Liver (tissue), 8 donors: ENCODE measurements at regions not wholly inside any gene's neighbourhood (a gene's known extent, or its start where the extent isn't known, plus 50 kb on each side); places are given as distances from the start of the nearest gene placed in this dataset.
A peak's percentile ranks its signal among the peaks of the same experiment; 100 is the strongest.

Source experiments
- DNase-seq: peaks from one replicate; pipeline ENCODE4 v3.0.0-alpha.2; 2017; ENCODE audit warnings: low spot score
- H3K27ac ChIP-seq, 2 donors: one replicate each; pipeline ENCODE4 v1.7.0; 2013; ENCODE audit warnings: inconsistent platforms in 2 of 2, low read length in 2 of 2, control low read depth in 1 of 2, low read depth in 1 of 2, mild to moderate bottlenecking in 1 of 2
- H3K27me3 ChIP-seq, 4 donors: one replicate each; pipeline versions ENCODE4 v1.6.1 to v1.7.0; 2013; ENCODE audit warnings: low read length in 3 of 4, inconsistent platforms in 1 of 4, mild to moderate bottlenecking in 1 of 4, moderate library complexity in 1 of 4; ENCODE audit not compliant: control insufficient read depth in 4 of 4, insufficient read depth in 4 of 4
- H3K36me3 ChIP-seq, 4 donors: one replicate each; pipeline versions ENCODE4 v1.6.1 to v1.7.0; 2013; ENCODE audit warnings: low read length in 3 of 4, mild to moderate bottlenecking in 3 of 4, low read depth in 1 of 4, moderate library complexity in 1 of 4; ENCODE audit not compliant: control insufficient read depth in 4 of 4, insufficient read depth in 3 of 4
- H3K4me1 ChIP-seq, 4 donors: one replicate each; pipeline versions ENCODE4 v1.6.1 to v1.7.0; 2013; ENCODE audit warnings: low read length in 3 of 4, mild to moderate bottlenecking in 3 of 4, moderate library complexity in 1 of 4; ENCODE audit not compliant: control insufficient read depth in 4 of 4, insufficient read depth in 4 of 4
- H3K4me3 ChIP-seq, 3 donors: one replicate each; pipeline versions ENCODE4 v1.6.1 to v1.7.0; 2013; ENCODE audit warnings: low read length in 3 of 3, control low read depth in 1 of 3, low read depth in 1 of 3, mild to moderate bottlenecking in 1 of 3
- H3K9ac ChIP-seq, 2 donors: one replicate each; pipeline ENCODE4 v1.7.0; 2013; ENCODE audit warnings: low read length in 2 of 2, mild to moderate bottlenecking in 2 of 2, moderate library complexity in 2 of 2, control low read depth in 1 of 2, low read depth in 1 of 2
- H3K9me3 ChIP-seq, 4 donors: one replicate each; pipeline versions ENCODE4 v1.6.1 to v1.7.0; 2013; ENCODE audit warnings: low read length in 3 of 4; ENCODE audit not compliant: control insufficient read depth in 4 of 4
- ATF3 ChIP-seq: IDR thresholded peaks from 2 replicates; pipeline ENCODE4 v1.6.1; 2016; ENCODE audit warnings: antibody characterized with exemption
- EGR1 ChIP-seq, 2 donors: IDR thresholded peaks; 2 replicates each; pipeline ENCODE4 v1.6.1; 2016 to 2018; ENCODE audit warnings: antibody characterized with exemption in 2 of 2, low read depth in 2 of 2
- FOXA1 ChIP-seq: IDR thresholded peaks from 2 replicates; pipeline ENCODE4 v1.6.1; 2016; ENCODE audit warnings: antibody characterized with exemption
- FOXA2 ChIP-seq: IDR thresholded peaks from 2 replicates; pipeline ENCODE4 v1.6.1; 2016; ENCODE audit warnings: antibody characterized with exemption
- HNF4A ChIP-seq, 2 donors: conservative IDR thresholded peaks; 2 replicates each; pipeline ENCODE4 v1.6.1; 2016; ENCODE audit warnings: antibody characterized with exemption in 2 of 2, mild to moderate bottlenecking in 2 of 2
- HNF4G ChIP-seq: IDR thresholded peaks from 2 replicates; pipeline ENCODE4 v1.6.1; 2016; ENCODE audit warnings: antibody characterized with exemption
- JUND ChIP-seq, 2 donors: IDR thresholded peaks; 2 replicates each; pipeline ENCODE4 v1.6.1; 2016; ENCODE audit warnings: antibody characterized with exemption in 2 of 2
- MAX ChIP-seq: IDR thresholded peaks from 2 replicates; pipeline ENCODE4 v1.6.1; 2016; ENCODE audit warnings: antibody characterized with exemption
- NR2F2 ChIP-seq: IDR thresholded peaks from 2 replicates; pipeline ENCODE4 v1.6.1; 2016; ENCODE audit warnings: antibody characterized with exemption
- RAD21 ChIP-seq, 2 donors: IDR thresholded peaks; 2 replicates each; pipeline ENCODE4 v1.6.1; 2016; ENCODE audit warnings: antibody characterized with exemption in 2 of 2, mild to moderate bottlenecking in 2 of 2
- RXRA ChIP-seq, 2 donors: IDR thresholded peaks; 2 replicates each; pipeline ENCODE4 v1.6.1; 2017 to 2018; ENCODE audit warnings: antibody characterized with exemption in 2 of 2, mild to moderate bottlenecking in 1 of 2
- SP1 ChIP-seq: IDR thresholded peaks from 2 replicates; pipeline ENCODE4 v1.6.1; 2018; ENCODE audit warnings: antibody characterized with exemption, mild to moderate bottlenecking
- TAF1 ChIP-seq: conservative IDR thresholded peaks from 2 replicates; pipeline ENCODE4 v1.6.1; 2016; ENCODE audit warnings: antibody characterized with exemption, mild to moderate bottlenecking
- YY1 ChIP-seq: IDR thresholded peaks from 2 replicates; pipeline ENCODE4 v1.6.1; 2016; ENCODE audit warnings: antibody characterized with exemption, mild to moderate bottlenecking
- WGBS: extraction: QIAGEN DNeasy Blood & Tissue Kit; methylation state at CpG from one replicate; pipeline ENCODE4 v1.1.7; 2013; 5-methylcytosine and 5-hydroxymethylcytosine counted together
- TF ChIP-seq, protein P1 (sequence below): IDR thresholded peaks from 2 replicates; pipeline ENCODE4 v1.6.1; 2016; ENCODE audit warnings: antibody characterized with exemption, mild to moderate bottlenecking
- TF ChIP-seq, protein P2 (sequence below): fragments of 150-350 bp; IDR thresholded peaks from 2 replicates; pipeline ENCODE4 v1.5.1; 2017; ENCODE audit warnings: improper control_type of control experiment, low read depth, low read length; ENCODE audit not compliant: missing input control
- TF ChIP-seq, protein P3 (sequence below): IDR thresholded peaks from 2 replicates; pipeline ENCODE4 v1.6.1; 2016; ENCODE audit warnings: antibody characterized with exemption
- donor health status: healthy.
- donor health status: healthy.
- donor health status: healthy.
- donor health status: healthy.
- donor health status: healthy.

DNA sequence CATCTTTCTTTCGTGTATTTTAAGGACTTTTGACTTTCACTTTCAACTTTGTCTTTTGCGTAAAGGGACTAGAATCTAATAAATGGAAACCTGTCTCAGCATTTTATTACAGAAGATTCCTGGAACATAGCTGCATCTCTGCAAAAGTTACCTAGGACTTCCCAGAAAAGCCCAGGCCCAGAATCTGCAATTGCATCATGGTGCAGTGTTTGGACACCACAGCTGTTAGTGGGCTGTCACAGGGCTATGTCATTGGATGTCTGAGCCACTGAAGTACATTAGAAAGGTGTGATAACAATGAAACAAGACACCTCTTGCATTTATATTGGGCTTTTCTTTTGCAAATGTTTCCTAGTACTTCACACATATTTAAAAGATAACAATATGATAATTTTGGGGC, 199.9 kb upstream of the IGF1 start:
- H3K27ac ChIP-seq = peak overlapping the region; percentile 8 to 10
- H3K9ac ChIP-seq = no peak overlapping the region
- H3K4me3 ChIP-seq = no peak overlapping the region
- 69% methylated on average over 2 of the region's 2 CpGs for WGBS
- no peak for DNase-seq
- no peaks in the 10 kb centered on the region for H3K27me3 ChIP-seq
- no peaks in the 10 kb centered on the region for H3K36me3 ChIP-seq
- H3K4me1 ChIP-seq = peaks cover 0 to 4% (median 0%) of the 10 kb centered on the region in 4 donors
- TF ChIP-seq ATF3 (peak; percentile 87), EGR1 (IDR thresholded peaks at IDR 0.05; ENCODE audit: low read depth in 2 of 2) (no peak), HNF4A (conservative IDR thresholded peaks at IDR 0.05) (peak in 1 of 2 donors; percentile 45), FOXA1 (no peak), RXRA (IDR thresholded peaks at IDR 0.05) (peak in 1 of 2 donors; percentile 57), SP1 (peak; percentile 60), MAX (no peak)
- H3K9me3 ChIP-seq = peaks cover 0 to 4% (median 0%) of the 10 kb centered on the region in 4 donors

DNA sequence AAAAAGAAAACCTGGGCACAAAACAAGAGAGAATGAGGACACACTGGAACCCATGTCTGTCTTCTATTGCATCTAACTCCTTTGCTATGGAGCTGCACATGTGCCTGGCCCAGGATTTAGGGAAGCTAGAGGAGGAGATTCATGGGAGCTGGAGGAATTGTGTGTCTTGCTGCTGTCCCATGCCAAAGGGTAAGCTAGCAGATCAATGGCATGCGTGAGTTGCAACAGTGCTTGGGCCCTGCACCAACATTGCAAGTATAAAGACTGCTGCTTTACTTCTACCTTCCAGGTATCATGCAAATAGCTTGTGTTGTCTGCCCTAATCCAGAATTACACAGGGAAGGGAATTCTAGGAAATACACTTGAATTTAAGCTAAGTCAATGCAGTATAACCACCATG, 196.4 kb upstream of the IGF1 start:
- Histone ChIP-seq H3K36me3 (no peaks in the 10 kb centered on the region), H3K4me1 (peaks cover 0 to 4% (median 0%) of the 10 kb centered on the region in 4 donors), H3K9ac (no peak overlapping the region), H3K9me3 (peaks cover 3 to 9% (median 7%) of the 10 kb centered on the region in 4 donors), H3K27ac (no peak overlapping the region), H3K4me3 (no peak overlapping the region), H3K27me3 (no peaks in the 10 kb centered on the region)
- DNase-seq = no peak
- WGBS = 44% methylated on average over 1 of the region's 1 CpG
- TF ChIP-seq JUND (IDR thresholded peaks at IDR 0.05) (no peak), HNF4A (conservative IDR thresholded peaks at IDR 0.05) (no peak), HNF4G (no peak), YY1 (no peak), SP1 (no peak), RXRA (IDR thresholded peaks at IDR 0.05) (no peak), FOXA2 (no peak), NR2F2 (no peak), MAX (no peak), TAF1 (no peak), ATF3 (no peak), FOXA1 (no peak), RAD21 (IDR thresholded peaks at IDR 0.05) (no peak)
- TF ChIP-seq, protein P1, sequence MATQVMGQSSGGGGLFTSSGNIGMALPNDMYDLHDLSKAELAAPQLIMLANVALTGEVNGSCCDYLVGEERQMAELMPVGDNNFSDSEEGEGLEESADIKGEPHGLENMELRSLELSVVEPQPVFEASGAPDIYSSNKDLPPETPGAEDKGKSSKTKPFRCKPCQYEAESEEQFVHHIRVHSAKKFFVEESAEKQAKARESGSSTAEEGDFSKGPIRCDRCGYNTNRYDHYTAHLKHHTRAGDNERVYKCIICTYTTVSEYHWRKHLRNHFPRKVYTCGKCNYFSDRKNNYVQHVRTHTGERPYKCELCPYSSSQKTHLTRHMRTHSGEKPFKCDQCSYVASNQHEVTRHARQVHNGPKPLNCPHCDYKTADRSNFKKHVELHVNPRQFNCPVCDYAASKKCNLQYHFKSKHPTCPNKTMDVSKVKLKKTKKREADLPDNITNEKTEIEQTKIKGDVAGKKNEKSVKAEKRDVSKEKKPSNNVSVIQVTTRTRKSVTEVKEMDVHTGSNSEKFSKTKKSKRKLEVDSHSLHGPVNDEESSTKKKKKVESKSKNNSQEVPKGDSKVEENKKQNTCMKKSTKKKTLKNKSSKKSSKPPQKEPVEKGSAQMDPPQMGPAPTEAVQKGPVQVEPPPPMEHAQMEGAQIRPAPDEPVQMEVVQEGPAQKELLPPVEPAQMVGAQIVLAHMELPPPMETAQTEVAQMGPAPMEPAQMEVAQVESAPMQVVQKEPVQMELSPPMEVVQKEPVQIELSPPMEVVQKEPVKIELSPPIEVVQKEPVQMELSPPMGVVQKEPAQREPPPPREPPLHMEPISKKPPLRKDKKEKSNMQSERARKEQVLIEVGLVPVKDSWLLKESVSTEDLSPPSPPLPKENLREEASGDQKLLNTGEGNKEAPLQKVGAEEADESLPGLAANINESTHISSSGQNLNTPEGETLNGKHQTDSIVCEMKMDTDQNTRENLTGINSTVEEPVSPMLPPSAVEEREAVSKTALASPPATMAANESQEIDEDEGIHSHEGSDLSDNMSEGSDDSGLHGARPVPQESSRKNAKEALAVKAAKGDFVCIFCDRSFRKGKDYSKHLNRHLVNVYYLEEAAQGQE = no peak
- TF ChIP-seq, protein P2, sequence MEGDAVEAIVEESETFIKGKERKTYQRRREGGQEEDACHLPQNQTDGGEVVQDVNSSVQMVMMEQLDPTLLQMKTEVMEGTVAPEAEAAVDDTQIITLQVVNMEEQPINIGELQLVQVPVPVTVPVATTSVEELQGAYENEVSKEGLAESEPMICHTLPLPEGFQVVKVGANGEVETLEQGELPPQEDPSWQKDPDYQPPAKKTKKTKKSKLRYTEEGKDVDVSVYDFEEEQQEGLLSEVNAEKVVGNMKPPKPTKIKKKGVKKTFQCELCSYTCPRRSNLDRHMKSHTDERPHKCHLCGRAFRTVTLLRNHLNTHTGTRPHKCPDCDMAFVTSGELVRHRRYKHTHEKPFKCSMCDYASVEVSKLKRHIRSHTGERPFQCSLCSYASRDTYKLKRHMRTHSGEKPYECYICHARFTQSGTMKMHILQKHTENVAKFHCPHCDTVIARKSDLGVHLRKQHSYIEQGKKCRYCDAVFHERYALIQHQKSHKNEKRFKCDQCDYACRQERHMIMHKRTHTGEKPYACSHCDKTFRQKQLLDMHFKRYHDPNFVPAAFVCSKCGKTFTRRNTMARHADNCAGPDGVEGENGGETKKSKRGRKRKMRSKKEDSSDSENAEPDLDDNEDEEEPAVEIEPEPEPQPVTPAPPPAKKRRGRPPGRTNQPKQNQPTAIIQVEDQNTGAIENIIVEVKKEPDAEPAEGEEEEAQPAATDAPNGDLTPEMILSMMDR = no peak
- TF ChIP-seq, protein P3, sequence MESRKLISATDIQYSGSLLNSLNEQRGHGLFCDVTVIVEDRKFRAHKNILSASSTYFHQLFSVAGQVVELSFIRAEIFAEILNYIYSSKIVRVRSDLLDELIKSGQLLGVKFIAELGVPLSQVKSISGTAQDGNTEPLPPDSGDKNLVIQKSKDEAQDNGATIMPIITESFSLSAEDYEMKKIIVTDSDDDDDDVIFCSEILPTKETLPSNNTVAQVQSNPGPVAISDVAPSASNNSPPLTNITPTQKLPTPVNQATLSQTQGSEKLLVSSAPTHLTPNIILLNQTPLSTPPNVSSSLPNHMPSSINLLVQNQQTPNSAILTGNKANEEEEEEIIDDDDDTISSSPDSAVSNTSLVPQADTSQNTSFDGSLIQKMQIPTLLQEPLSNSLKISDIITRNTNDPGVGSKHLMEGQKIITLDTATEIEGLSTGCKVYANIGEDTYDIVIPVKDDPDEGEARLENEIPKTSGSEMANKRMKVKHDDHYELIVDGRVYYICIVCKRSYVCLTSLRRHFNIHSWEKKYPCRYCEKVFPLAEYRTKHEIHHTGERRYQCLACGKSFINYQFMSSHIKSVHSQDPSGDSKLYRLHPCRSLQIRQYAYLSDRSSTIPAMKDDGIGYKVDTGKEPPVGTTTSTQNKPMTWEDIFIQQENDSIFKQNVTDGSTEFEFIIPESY = no peak
